GM21526 (cell line): ENCODE measurements at regions not wholly inside any gene's neighbourhood (a gene's known extent, or its start where the extent isn't known, plus 50 kb on each side); places are given as distances from the start of the nearest gene placed in this dataset.
"Not testable (repeated sequence)": the region's sequence is repeated elsewhere in the genome, so short reads cannot be mapped to it uniquely, and the experiment has no call there.

ENCODE experiments used
- ATAC-seq: cut with Tn5 transposase; IDR thresholded peaks from one replicate; pipeline ENCODE4 v1.9.1; 2021; ENCODE audit warnings: moderate library complexity; ENCODE audit not compliant: unreplicated experiment, low FRiP score

DNA sequence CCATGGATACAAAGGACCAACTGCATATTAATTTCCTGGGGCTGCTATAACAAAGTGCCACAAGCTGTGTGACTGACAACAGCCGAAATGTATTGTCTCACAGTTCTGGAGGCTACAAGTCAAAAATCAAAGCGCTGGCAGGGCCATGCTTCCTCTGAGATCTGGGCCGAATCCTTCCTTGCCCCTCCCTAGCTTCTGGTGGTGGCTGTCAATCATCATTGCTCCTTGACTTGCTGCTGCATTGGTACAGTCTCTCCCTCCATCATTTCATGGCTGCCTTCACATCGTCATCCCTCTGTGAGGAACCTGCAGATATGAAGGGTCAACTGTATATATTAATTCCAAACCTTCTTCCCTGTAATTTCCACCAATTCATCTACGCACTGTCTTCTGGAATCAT, 118.3 kb downstream of the EXOC5 start:
- ATAC-seq: no peak

DNA sequence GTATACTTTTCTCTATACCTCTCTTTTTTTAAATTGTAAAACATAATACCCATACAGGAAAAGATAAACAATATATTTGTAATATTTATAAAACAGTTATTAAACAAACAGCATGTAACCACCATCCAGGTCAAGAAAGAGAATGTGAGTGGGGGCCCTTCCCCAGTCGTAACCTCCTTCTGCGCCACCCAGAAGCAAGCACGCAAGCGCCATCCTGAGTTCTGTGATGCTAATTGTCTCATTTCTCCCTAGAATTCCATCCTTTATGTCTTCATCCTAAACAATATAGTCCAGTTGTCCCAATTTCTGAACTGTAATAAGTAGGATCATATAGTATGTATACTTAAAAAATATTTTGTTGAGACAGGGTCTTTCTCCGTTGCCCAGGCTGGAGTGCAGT, 129.5 kb downstream of the EXOC5 start:
- ATAC-seq: no peak

DNA sequence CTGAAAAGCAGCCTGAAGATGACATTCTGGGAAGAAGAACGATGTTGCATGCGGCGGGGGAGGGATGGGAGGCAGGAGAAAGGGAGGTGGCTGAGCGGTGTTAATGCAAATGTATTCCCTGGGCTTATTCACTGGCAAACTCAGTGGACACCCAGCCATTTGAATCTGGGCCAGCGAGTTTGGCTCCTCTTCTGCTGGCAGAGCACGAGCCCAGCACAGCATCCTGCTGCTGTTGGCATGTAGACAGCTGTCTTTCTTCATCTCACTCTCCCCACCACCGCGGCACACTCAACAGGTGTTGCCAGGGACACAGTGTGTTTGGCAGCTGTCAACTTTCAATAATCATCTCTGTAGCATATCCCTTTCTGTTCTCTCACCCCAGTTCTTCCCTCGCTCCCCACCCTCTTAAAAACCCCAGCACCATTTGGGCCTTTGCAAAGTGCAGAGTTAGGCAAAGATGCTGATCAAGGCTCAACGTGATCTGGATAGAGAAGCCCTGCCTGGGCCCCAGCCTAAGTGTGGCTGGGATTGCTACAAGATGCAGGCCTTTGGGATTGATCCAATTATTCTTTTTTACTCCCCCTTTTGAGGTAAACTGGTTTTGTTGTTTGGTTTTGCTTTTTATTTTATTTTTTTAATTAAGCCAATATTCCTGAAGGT, 131.9 kb downstream of the EXOC5 start:
- no peak for ATAC-seq

DNA sequence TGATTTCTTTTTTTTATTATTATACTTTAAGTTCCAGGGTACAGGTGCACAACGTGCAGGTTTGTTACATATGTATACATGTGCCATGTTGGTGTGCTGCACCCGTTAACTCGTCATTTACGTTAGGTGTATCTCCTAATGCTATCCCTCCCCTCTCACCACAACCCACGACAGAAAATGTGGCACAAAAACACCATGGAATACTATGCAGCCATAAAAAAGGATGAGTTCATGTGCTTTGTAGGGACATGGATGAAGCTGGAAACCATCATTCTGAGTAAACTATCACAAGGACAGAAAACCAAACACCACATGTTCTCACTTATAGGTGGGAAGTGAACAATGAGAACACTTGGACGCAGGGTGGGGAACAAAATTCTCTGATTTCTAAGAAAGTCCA, 140.9 kb downstream of the EXOC5 start:
- ATAC-seq: not testable (repeated sequence)

DNA sequence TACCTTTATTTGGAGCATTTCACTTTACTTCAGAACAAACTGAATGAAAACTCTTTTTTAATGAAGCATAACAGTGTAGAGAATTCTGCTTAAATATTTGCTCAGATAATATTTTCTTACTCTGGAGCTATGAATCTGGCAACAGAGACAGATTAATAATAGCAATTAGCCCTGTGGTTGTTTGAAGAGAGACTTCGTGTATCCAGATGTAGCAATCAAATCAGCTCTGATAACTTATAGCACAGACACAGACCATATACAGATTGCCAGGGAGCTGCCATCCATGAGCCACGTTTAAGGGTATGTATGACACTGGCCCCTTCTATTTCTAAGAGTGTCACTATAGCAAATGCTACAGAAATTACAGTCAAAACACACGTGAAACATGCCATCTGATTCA, 146.6 kb downstream of the EXOC5 start:
- no peak for ATAC-seq

DNA sequence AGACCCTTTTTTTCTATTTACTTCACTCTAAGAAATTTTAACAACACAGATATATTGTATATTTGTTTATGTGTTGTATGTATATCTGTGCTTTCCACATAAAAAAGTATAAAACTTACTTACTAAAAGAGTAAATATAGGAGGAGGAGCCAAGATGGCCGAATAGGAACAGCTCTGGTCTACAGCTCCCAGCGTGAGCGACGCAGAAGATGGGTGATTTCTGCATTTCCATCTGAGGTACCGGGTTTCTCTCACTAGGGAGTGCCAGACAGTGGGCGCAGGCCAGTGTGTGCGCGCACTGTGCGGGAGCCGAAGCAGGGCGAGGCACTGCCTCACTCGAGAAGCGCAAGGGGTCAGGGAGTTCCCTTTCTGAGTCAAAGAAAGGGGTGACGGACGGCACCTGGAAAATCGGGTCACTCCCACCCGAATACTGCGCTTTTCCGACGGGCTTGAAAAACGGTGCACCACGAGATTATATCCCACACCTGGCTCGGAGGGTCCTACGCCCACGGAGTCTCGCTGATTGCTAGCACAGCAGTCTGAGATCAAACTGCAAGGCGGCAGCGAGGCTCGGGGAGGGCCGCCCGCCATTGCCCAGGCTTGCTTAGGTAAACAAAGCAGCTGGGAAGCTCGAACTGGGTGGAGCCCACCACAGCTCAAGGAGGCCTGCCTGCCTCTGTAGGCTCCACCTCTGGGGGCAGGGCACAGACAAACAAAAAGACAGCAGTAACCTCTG, 156.5 kb downstream of the EXOC5 start:
- not testable (repeated sequence) for ATAC-seq

DNA sequence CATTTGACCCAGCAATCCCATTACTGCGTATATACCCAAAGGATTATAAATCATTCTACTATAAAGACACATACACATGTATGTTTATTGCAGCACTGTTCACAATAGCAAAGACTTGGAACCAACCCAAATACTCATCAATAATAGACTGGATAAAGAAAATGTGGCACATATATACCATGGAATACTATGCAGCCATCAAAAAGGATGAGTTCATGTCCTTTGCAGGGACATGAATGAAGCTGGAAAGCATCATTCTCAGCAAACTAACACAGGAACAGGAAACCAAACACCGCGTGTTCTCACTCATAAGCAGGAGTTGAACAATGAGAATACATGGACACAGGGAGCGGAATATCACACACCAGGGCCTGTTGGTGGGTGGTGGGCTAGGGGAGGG, 158.3 kb downstream of the EXOC5 start:
- ATAC-seq: not testable (repeated sequence)

DNA sequence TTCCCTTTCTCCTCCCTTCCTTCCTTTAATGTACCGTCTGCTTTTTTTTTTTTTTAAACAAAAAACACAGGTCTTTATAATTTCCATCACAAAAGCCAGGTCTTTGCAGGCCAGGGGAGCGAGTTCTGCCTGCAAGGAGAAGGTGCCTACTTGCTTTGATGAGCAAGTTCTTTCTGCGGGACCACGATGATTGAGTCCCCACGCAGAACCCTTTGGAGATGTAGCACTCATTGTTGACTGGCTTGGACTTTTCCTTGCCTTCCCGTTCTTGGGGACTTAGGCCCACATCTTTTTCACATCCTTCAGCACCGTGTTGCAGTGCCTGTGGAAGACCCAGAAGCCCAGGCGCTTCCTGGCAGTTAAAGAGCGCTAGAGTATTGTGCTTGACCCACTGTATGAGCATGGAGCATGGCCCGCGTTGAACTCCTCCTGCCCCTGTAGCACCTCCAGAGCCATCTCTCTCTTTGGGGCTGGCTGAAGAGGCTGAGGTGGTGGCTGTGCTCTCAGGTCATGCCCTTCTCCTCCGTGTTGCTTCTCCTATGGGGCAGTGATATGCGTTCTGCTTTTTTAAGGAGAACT, 177.6 kb downstream of the EXOC5 start:
- no peak for ATAC-seq

DNA sequence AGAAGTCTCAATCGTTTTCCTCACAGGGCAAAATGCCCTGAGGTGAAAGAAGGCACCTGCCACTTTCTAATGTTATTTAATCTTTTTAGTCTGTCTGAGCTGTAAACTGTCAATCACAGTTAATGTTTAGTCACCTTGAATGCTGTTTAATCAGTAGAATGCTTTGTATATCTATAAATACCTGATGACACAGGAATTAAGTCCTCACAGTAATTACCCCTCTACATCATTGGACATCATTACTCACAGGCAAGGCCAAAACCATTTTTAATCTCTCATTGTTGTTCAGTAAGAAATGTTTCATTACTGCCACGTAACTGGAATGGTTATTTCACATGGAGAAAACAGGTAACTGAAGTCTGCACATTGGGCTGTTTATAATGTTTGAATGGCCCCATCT, 178.8 kb downstream of the EXOC5 start:
- no peak for ATAC-seq

DNA sequence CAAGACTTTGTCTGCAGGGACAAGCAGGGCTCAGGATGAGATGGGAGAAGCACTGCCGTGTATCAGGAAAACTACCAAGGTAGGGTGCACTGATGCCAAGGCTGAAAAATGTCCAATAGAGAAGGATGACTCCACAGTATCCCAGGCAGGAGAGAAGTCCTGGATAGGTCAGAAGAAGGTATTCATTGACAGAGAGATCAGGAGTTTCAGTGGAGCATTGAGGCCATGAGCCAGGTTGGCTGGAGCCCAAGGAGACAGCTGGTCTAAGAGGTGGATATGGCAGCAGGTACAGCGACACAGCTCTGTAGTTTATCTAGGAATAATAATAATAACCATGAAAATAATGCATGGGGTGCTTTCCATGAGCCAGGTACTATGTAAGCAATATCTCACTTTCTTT, 180.9 kb downstream of the EXOC5 start:
- ATAC-seq: no peak

DNA sequence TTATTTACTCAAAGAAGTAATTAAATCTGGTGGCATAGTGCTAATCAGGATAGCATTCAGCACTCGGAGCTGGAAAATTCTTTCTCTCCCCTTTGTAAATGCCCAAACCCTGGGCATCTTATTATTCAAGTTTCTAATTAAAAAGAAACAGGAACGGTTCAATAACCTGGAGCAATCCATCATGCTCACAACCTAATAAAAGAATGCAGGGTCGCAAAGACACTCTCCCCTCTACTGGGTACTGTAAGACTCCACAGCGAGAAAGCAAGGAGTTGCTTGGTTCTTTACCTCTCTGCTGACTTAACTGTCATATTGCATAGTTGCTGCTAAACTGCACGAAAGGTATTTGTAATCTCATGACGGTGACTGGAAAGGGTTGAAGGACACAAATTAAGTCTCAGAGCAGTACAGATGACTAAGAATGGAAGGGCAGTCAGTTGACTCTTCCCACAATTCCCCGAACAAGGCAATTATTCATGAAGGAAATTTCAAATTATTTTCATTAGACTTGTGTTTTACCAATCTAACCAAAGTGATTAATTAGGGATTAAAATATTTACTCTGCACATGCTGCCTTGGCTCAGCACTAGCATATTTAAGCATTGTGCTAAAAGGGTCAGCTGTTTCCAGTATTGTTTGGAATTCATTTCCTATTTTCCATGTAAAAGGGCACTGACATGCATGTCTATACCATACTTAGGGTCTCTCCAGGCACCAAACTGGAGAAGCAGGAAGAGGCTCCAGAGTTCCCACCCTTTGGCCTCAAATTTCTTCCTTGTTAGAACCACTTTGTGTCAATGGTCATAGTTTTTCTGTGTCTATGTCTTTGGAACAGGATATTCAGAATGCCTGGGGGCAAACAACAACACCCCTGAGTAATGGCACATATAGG, 182.2 kb downstream of the EXOC5 start:
- ATAC-seq: no peak

DNA sequence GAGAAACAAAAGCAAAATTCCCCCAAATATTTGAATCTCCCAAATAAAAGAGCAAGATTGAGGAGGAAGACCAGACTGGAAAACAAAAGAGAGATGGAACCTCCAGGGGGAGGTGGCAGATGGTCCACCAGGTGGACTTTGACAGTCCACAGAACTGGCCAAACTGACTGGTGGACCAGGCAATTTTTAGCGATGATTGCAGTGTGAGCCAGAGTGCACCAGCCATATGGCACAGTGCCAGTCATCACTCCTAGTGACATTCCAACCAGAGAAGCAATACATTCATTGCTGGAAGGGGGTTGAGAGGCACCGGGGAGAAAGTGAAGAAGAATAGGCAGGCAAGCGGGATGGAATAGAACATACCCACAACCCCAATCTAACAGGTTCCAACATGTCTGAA, 182.9 kb downstream of the EXOC5 start:
- ATAC-seq: no peak

DNA sequence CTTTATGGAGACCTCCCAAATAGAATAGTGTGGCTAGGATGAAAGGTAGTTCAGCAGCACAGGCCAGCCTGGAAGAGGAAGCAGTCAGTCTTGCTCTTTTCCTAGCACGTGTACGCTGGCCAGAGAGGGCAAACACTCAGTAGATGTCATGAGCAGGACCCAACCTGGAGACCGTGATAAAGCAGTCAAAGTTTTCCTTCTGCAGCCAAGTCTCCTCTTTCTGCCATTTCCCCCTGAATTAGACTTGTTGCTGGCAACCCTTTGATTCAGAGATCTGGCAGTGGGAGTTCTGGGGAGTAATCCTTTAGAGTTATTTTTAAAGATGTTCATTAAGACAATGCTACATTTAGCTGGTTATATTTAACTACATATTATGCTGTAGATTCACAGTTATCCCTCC, 183.7 kb downstream of the EXOC5 start:
- no peak for ATAC-seq

DNA sequence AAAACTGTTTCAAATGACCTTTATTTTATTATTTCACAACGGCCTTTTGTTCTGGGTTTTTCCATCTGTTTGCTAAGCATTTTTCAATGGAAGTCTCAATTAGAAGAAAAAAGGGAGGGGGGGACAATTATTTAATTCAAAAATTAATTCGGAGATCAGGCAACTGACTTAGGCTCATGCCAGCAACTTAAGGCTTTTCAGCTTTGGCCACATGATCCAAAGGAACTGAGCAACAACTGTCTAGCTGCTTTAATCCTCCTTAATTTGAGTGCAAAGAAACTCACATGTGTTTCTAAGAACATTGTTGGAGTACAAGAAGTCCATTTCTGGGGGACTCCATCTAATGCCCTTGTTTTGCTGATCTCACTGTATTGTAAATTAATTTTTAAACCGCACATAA, 188.0 kb downstream of the EXOC5 start:
- ATAC-seq: no peak

DNA sequence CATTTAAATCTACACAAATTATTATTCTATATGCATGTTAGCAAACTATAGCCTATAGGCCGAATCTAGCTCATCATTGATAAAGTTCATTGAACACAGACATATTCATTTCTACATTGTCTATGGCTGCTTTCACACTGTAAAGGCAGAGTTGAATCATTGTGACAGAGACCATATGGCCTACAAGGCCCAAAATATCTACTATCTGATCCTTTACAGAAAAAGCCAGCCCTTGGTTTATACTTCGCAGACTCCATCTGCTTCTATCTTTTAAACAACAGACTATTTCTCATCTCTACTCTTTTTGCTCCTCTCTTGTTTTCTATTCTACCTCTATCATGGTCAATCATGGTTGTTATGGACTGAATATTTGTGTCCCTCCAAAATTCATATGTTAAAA, 190.7 kb downstream of the EXOC5 start:
- ATAC-seq: no peak

DNA sequence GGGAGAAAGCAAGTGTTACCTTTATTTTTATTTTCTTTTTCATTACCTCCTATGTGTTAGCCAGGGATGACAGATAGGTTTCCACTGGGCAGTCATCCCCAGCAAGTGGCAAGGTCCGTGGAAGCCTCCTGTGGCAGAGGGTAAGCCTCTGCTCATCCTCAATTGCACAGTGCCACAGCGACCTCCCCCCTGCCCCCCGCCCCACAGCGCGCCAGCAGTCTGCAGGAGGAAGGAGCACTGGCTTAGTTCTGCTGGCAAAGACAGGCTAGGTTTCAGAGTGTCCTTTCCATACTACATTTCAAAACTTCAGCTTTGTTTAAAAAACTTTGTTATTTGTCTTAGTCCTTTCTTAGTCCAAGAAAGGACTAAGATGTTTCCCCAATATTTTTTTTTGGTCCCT, 194.7 kb downstream of the EXOC5 start:
- no peak for ATAC-seq

DNA sequence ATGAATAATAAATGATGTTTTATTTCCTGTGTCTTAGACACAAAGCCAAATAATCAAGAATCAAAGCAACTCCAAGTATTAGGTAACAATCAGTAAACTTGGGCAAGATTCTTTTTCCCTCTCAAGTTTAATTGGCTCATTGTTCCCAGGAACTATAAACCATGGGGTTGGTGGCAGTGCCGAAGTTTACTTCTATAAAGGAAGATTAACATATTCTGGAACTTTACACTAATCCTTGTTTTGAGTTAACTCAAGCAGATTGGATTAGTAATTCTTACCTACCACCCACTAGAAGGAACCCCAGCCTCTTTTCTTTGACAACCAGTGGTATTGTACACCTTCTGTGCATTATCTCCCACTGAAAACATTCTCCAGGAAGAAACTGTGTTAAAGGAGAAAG, 197.1 kb downstream of the EXOC5 start:
- no peak for ATAC-seq

DNA sequence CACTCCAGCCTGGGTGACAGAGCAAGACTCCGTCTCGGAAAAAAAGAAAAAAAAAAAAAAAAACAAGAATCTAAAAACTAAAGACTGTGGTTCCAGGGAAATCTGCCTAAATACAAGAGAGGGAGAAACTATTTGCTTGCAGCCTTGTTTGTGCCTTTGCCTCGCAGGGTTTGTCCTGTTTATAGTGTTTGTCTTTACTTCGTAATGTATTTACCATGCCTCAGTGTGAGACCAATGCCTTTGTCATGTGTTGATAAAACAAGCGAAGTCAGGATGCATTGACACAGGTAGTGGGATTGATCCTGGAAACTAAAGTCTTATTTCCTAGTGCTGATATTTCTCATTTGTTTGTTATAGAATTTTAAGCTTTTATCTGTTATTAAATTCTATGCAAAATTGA, 199.0 kb downstream of the EXOC5 start:
- ATAC-seq: no peak

DNA sequence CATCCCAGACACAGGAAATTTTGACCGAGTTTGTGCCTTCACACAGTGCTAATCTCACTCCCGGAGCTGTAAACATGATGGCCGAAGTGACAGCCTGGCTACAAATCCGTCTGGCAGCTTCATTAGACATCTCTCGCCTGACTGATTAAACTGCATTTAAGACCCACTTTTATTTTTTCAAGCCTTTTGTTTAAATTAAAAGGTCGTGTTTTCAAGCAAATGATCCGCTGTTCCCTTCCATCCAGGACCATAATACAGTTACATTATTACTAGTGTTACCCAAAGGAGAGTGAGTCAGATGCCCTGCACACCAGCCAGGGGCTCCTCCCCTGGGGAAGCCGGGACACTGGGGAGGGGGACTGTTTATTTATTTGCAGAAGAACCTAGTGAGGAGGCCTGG, 200.2 kb downstream of the EXOC5 start:
- ATAC-seq: no peak

DNA sequence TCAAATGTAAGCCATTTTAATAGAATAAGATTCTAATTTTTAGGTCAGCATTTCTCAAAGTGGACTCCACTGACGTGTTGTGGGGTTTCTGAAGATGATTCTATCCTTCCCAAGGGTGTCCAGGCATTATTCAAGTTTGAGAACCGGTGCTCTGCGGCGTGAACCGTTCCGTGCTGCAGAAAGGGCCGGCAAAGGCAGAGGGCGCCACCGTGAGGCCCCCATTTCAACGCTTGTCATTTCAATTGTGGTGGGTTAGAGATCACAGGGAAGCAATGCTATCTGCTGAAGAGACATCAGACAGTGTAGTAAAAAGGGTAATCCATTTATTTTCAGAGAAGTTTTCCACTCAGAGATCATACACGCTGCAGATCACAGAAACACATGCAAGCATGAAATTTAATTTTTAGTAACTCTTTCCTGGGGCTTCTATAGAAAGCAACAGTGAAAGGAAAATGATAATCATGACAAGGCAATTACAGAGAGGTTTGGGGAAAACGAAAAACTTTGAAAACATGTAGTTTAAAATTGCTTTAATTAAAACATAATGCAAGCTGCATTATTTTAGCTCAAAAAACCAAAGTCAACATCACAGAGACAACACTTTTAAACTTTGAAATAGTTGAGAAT, 201.7 kb downstream of the EXOC5 start:
- ATAC-seq: peak; percentile 68

DNA sequence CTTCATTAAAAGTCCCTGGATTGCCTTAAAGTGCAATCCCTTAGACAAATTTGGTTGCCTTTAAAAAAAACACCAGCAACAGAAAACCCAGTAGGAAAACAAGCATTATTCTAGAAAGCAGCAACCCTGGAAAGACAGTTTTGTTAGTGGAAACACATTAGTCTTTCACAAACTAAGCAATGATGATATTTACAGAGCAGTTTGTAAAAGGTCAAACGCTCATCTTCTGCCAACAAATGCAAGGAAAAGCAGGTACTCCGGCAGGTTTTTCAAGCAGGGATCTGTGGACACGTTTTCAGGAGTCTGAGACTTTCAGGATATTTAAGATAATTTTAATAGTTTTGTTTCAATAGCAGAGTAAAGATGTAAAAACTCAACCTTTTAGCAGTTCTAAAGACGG, 202.2 kb downstream of the EXOC5 start:
- no peak for ATAC-seq
